Neural cell (in vitro differentiated cells): ENCODE measurements at regions not wholly inside any gene's neighbourhood (a gene's known extent, or its start where the extent isn't known, plus 50 kb on each side); places are given as distances from the start of the nearest gene placed in this dataset.

ENCODE experiments used
- H2AFZ ChIP-seq: fragments of 200-600, 300-800 bp; sonication (generic), shearing (Covaris generic); 2 replicates; pipeline ENCODE4 v1.6.0; 2014; ENCODE audit warnings: low read depth, mild to moderate bottlenecking, antibody characterized with exemption, low read length, moderate library complexity
- H3F3A ChIP-seq: fragments of 200-600 bp; shearing (Covaris generic); 2 replicates; pipeline ENCODE4 v1.6.1; 2016; ENCODE audit warnings: mild to moderate bottlenecking, moderate library complexity, mixed read lengths, antibody characterized with exemption, low read length; ENCODE audit not compliant: insufficient read depth, poor library complexity, severe bottlenecking
- H3K27ac ChIP-seq: fragments of 200-600, 300-800 bp; sonication (generic), shearing (Covaris generic); 2 replicates; pipeline ENCODE4 v1.5.1; 2014; ENCODE audit warnings: mild to moderate bottlenecking, low read length, moderate library complexity
- H3K27me3 ChIP-seq: fragments of 300-800, 200-600 bp; sonication (generic), shearing (Covaris generic); 2 replicates; pipeline ENCODE4 v1.6.0; 2014; ENCODE audit warnings: mild to moderate bottlenecking, low read depth, low read length, moderate library complexity; ENCODE audit not compliant: insufficient read depth
- H3K36me3 ChIP-seq: fragments of 300-800, 200-600 bp; sonication (generic), shearing (Covaris generic); 2 replicates; pipeline ENCODE4 v1.5.1; 2014; ENCODE audit warnings: mild to moderate bottlenecking, antibody characterized with exemption, low read length, moderate library complexity; ENCODE audit not compliant: insufficient read depth
- H3K4me2 ChIP-seq: fragments of 300-800, 200-600 bp; sonication (generic), shearing (Covaris generic); 2 replicates; pipeline ENCODE4 v1.6.0; 2014; ENCODE audit warnings: mild to moderate bottlenecking, low read length
- H3K4me3 ChIP-seq: fragments of 300-800, 200-600 bp; sonication (generic), shearing (Covaris generic); 2 replicates; pipeline ENCODE4 v1.5.1; 2014; ENCODE audit warnings: mild to moderate bottlenecking, low read length, moderate library complexity
- H3K79me2 ChIP-seq: fragments of 200-600 bp; shearing (Covaris generic); replicated peaks from 2 replicates; pipeline ENCODE4 v1.6.0; 2014; ENCODE audit warnings: mild to moderate bottlenecking, low read length, moderate library complexity; ENCODE audit not compliant: insufficient read depth
- H3K9ac ChIP-seq: fragments of 300-800, 200-600 bp; sonication (generic), shearing (Covaris generic); 2 replicates; pipeline ENCODE4 v1.6.1; 2016; ENCODE audit warnings: mild to moderate bottlenecking, low read length, mixed read lengths
- H3K9me2 ChIP-seq: fragments of 200-600 bp; shearing (Covaris generic); 2 replicates; pipeline ENCODE4 v1.6.1; 2016; ENCODE audit warnings: mild to moderate bottlenecking, low read length, mixed read lengths; ENCODE audit not compliant: insufficient read depth
- H3K9me3 ChIP-seq: fragments of 200-600, 300-800 bp; sonication (generic), shearing (Covaris generic); 2 replicates; pipeline ENCODE4 v1.6.1; 2016; ENCODE audit warnings: mild to moderate bottlenecking, mixed run types, low read length, moderate library complexity, mixed read lengths
- H4K20me1 ChIP-seq: fragments of 200-600 bp; shearing (Covaris generic); 2 replicates; pipeline ENCODE4 v1.6.1; 2016; ENCODE audit warnings: mild to moderate bottlenecking, mixed run types; ENCODE audit not compliant: insufficient read depth
- EP300 ChIP-seq: fragments of 450-650 bp; conservative IDR thresholded peaks from 2 replicates; pipeline ENCODE4 v1.6.1; 2014; ENCODE audit warnings: antibody characterized with exemption, mild to moderate bottlenecking, moderate library complexity; ENCODE audit not compliant: poor library complexity, severe bottlenecking
- EZH2 ChIP-seq: fragments of 200-600, 300-800 bp; shearing (Covaris generic), sonication (generic); IDR thresholded peaks from 2 replicates; pipeline ENCODE4 v1.6.1; 2014; ENCODE audit warnings: antibody characterized with exemption, low read length, borderline replicate concordance, mild to moderate bottlenecking; ENCODE audit not compliant: insufficient read depth, poor library complexity, severe bottlenecking
- MXI1 ChIP-seq: fragments of 450-650 bp; conservative IDR thresholded peaks from 2 replicates; pipeline ENCODE4 v1.6.1; 2014; ENCODE audit warnings: antibody characterized with exemption, mild to moderate bottlenecking; ENCODE audit not compliant: poor library complexity, severe bottlenecking
- POLR2AphosphoS5 ChIP-seq: IDR thresholded peaks from 2 replicates; pipeline ENCODE4 v1.6.1; 2012
- RAD21 ChIP-seq: fragments of 450-650 bp; conservative IDR thresholded peaks from 2 replicates; pipeline ENCODE4 v1.6.1; 2014; ENCODE audit warnings: antibody characterized with exemption, mild to moderate bottlenecking, moderate library complexity
- SMC3 ChIP-seq: fragments of 450-650 bp; conservative IDR thresholded peaks from 2 replicates; pipeline ENCODE4 v1.6.1; 2014; ENCODE audit warnings: antibody characterized with exemption, mild to moderate bottlenecking, moderate library complexity; ENCODE audit not compliant: poor library complexity
- TAF1 ChIP-seq: IDR thresholded peaks from 2 replicates; pipeline ENCODE4 v1.6.1; 2012; ENCODE audit warnings: low read depth
- TF ChIP-seq, protein P1 (sequence below): IDR thresholded peaks from 2 replicates; pipeline ENCODE4 v1.6.1; 2012; ENCODE audit warnings: borderline replicate concordance
- TF ChIP-seq, protein P2 (sequence below): fragments of 450-650 bp; IDR thresholded peaks from 2 replicates; pipeline ENCODE4 v1.5.1; 2014; ENCODE audit warnings: antibody characterized with exemption, mild to moderate bottlenecking, moderate library complexity; ENCODE audit not compliant: poor library complexity, severe bottlenecking

DNA sequence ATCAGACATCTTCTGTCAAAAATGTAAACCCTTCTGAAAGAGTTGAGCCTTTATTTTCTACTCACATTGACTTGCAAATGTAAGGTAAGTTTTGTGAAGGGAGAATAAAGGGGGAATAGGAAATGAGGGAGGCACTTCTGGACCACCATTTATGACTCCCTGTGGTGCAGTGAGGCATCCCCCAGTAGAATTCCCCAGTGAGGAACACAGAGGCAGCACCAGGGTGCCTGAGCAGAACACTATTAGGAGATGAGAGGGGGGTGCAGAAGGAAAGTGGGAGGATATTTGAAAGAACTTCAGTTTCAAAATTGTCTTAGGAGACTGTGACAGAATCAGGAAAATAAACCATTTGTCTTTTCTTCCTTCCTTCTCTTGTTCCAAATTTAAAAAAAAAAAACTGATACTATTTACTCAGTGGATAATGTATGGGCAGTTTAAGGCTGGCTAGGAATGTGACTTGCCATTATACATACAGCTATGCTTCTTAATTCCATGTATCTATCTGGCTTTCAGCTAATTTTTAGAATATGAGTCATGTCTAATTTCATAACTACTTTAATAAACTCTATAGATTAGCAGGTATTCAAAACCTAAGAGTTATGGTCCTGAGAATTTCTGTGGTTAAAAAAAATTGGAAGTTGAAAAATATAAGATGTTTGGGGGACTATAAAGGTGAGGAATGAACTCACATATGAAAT, 478.1 kb upstream of the CHAC2 start:
- Histone ChIP-seq H3K27ac (no peak overlapping the region), H3K9me2 (no peaks in the 10 kb centered on the region), H3K9me3 (no peaks in the 10 kb centered on the region), H3K79me2 (no peaks in the 10 kb centered on the region), H3K4me2 (no peak overlapping the region), H3K36me3 (no peaks in the 10 kb centered on the region), H2AFZ (no peak overlapping the region), H4K20me1 (no peaks in the 10 kb centered on the region), H3K27me3 (no peaks in the 10 kb centered on the region), H3K9ac (no peak overlapping the region), H3K4me3 (no peak overlapping the region), H3F3A (no peaks in the 10 kb centered on the region)
- TF ChIP-seq EP300 (no peak), TAF1 (no peak), MXI1 (no peak), EZH2 (no peak), SMC3 (no peak), RAD21 (no peak), POLR2AphosphoS5 (no peak)
- TF ChIP-seq, protein P1, sequence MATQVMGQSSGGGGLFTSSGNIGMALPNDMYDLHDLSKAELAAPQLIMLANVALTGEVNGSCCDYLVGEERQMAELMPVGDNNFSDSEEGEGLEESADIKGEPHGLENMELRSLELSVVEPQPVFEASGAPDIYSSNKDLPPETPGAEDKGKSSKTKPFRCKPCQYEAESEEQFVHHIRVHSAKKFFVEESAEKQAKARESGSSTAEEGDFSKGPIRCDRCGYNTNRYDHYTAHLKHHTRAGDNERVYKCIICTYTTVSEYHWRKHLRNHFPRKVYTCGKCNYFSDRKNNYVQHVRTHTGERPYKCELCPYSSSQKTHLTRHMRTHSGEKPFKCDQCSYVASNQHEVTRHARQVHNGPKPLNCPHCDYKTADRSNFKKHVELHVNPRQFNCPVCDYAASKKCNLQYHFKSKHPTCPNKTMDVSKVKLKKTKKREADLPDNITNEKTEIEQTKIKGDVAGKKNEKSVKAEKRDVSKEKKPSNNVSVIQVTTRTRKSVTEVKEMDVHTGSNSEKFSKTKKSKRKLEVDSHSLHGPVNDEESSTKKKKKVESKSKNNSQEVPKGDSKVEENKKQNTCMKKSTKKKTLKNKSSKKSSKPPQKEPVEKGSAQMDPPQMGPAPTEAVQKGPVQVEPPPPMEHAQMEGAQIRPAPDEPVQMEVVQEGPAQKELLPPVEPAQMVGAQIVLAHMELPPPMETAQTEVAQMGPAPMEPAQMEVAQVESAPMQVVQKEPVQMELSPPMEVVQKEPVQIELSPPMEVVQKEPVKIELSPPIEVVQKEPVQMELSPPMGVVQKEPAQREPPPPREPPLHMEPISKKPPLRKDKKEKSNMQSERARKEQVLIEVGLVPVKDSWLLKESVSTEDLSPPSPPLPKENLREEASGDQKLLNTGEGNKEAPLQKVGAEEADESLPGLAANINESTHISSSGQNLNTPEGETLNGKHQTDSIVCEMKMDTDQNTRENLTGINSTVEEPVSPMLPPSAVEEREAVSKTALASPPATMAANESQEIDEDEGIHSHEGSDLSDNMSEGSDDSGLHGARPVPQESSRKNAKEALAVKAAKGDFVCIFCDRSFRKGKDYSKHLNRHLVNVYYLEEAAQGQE, result no peak
- TF ChIP-seq, protein P2, sequence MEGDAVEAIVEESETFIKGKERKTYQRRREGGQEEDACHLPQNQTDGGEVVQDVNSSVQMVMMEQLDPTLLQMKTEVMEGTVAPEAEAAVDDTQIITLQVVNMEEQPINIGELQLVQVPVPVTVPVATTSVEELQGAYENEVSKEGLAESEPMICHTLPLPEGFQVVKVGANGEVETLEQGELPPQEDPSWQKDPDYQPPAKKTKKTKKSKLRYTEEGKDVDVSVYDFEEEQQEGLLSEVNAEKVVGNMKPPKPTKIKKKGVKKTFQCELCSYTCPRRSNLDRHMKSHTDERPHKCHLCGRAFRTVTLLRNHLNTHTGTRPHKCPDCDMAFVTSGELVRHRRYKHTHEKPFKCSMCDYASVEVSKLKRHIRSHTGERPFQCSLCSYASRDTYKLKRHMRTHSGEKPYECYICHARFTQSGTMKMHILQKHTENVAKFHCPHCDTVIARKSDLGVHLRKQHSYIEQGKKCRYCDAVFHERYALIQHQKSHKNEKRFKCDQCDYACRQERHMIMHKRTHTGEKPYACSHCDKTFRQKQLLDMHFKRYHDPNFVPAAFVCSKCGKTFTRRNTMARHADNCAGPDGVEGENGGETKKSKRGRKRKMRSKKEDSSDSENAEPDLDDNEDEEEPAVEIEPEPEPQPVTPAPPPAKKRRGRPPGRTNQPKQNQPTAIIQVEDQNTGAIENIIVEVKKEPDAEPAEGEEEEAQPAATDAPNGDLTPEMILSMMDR, result no peak

DNA sequence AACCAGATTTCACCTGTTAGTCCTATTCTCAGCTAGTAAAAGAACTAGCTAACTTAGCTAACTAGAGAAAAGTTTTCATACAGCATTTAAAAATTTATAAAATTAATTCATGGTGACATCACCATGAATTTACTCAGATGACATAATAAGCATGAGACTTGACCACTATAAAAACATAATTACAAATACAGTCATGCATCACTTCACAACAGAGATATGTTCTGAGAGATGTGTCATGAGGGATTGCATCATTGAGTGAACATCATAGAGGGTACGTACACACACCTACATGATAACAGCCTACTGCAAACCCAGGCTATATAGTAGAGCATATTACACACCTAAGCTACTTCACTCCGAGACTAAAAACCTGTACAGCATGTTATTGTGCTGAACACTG, 481.3 kb upstream of the CHAC2 start:
- Histone ChIP-seq H3K9me2 (no peaks in the 10 kb centered on the region), H3K4me3 (no peak overlapping the region), H3K9me3 (no peaks in the 10 kb centered on the region), H3K79me2 (no peaks in the 10 kb centered on the region), H3K27ac (no peak overlapping the region), H3K9ac (no peak overlapping the region), H3K4me2 (no peak overlapping the region), H2AFZ (no peak overlapping the region), H3K36me3 (no peaks in the 10 kb centered on the region), H3F3A (no peaks in the 10 kb centered on the region), H3K27me3 (no peaks in the 10 kb centered on the region), H4K20me1 (no peaks in the 10 kb centered on the region)
- TF ChIP-seq, protein P2, result no peak
